ENCODE measurements at regions not wholly inside any gene's neighbourhood (a gene's known extent, or its start where the extent isn't known, plus 50 kb on each side); places are given as distances from the start of the nearest gene placed in this dataset.

DNA sequence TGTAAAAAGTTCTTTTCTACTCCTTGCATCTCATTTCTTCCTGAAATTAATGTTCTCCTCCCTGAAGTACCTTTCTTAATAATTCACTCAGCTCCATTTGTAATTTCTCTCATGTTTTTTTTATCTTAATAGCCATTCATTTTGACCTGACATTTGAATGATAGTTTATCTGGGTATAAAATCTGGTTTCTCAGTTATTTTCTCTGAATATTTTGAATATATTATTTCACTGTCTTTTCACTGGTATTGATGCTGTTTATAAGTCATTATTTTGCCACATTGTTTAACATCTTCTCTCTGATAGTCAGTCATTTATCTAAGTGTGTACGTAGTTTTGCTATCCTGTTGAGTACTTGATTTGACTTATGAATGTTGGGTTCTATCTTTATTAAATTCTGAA is 68.8 kb upstream of the ARHGAP18 start:
- H3K27ac ChIP-seq = no peak overlapping the region
- H3K4me3 ChIP-seq = no peak overlapping the region
- no peak for TF ChIP-seq Cebpa-rat (IDR thresholded peaks at IDR 0.05)
- H3K9me3 ChIP-seq (replicated peaks in 1 of 11) = peaks cover 18 to 27% (median 22%) of the 10 kb centered on the region in 11 experiments; a peak in 21 of 22 replicates
- H4K20me1 ChIP-seq = no peaks in the 10 kb centered on the region
- H3K9ac ChIP-seq = no peak overlapping the region
- H3K4me1 ChIP-seq = peaks cover 0 to 15% (median 0%) of the 10 kb centered on the region in 10 experiments; a peak in 4 of 20 replicates
- no peak overlapping the region for H3K4me2 ChIP-seq
- no peaks in the 10 kb centered on the region for H3K36me3 ChIP-seq
- H3K27me3 ChIP-seq = no peaks in the 10 kb centered on the region

DNA sequence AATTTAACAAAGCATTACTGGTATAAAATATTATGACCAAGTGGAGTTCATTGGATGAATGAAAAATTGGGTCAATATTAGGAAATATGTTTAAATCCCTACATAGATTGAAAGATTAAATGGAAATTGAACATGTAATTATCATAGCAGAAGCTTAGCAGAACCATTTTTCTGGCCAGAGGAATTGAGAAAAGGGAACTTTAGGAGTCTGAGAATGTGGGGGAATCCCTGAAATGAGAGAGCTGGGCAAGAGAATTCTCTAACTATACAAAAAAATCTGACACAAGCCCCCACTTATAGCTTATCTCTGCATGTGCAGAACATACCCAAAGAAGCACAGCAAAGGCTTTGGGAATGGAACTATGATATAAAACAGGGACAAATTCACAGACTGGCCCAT is 67.4 kb upstream of the ARHGAP18 start:
- Histone ChIP-seq H3K27me3 (no peaks in the 10 kb centered on the region), H3K9me3 (replicated peaks in 1 of 11) (peaks cover 18 to 27% (median 22%) of the 10 kb centered on the region in 11 experiments; a peak in 21 of 22 replicates), H3K4me3 (no peak overlapping the region), H3K27ac (no peak overlapping the region), H4K20me1 (no peaks in the 10 kb centered on the region), H3K4me1 (peaks cover 0 to 22% (median 0%) of the 10 kb centered on the region in 10 experiments; a peak in 4 of 20 replicates), H3K36me3 (no peaks in the 10 kb centered on the region), H3K9ac (no peak overlapping the region), H3K4me2 (peak overlapping the region in 1 of 11 experiments; percentile 47; a peak in 1 of 22 replicates)
- TF ChIP-seq Cebpa-rat (IDR thresholded peaks at IDR 0.05) = no peak

DNA sequence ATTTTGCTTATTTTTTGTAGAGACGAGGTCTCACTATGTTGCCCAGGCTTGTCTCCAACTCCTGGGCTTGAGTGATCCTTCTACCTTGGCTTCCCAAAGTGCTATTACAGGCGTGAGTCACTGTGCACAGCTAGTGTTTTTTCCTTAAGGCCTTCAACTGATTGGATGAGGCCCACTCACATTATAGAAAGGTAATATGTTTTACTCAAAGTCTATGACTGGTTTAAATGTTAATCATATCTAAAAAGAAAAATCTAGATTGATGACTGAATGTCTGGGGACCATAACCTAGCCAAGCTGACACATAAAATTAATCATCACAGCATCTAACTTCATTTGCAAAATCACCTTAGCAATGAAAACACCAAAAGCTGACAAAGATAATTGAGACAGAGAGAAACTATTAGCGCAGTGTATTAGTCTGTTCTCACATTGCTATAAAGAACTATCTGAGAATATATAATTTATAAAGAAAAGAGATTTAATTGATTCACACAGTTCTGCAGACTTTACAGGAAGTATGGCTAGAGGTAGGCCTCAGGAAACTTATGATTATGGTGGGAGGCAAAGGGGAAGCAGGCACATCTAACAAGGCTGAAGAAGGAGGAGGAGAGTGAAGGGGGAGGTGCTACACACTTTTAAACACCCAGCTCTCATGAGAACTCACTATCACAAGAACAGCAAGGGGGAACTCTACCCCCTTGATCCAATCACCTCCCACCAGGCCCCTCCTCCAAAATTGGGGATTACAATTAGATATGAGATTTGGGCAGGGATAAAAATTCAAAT is 66.8 kb upstream of the ARHGAP18 start:
- Histone ChIP-seq H3K4me2 (peak overlapping the region in 2 of 11 experiments; percentile 47 to 49; a peak in 4 of 22 replicates), H3K9ac (no peak overlapping the region), H3K4me1 (peaks cover 0 to 22% (median 0%) of the 10 kb centered on the region in 10 experiments; a peak in 4 of 20 replicates), H3K27ac (no peak overlapping the region), H3K36me3 (no peaks in the 10 kb centered on the region), H4K20me1 (no peaks in the 10 kb centered on the region), H3K9me3 (replicated peaks in 1 of 11) (peaks cover 18 to 27% (median 22%) of the 10 kb centered on the region in 11 experiments; a peak in 21 of 22 replicates), H3K27me3 (no peaks in the 10 kb centered on the region), H3K4me3 (no peak overlapping the region)
- no peak for TF ChIP-seq Cebpa-rat (IDR thresholded peaks at IDR 0.05)

DNA sequence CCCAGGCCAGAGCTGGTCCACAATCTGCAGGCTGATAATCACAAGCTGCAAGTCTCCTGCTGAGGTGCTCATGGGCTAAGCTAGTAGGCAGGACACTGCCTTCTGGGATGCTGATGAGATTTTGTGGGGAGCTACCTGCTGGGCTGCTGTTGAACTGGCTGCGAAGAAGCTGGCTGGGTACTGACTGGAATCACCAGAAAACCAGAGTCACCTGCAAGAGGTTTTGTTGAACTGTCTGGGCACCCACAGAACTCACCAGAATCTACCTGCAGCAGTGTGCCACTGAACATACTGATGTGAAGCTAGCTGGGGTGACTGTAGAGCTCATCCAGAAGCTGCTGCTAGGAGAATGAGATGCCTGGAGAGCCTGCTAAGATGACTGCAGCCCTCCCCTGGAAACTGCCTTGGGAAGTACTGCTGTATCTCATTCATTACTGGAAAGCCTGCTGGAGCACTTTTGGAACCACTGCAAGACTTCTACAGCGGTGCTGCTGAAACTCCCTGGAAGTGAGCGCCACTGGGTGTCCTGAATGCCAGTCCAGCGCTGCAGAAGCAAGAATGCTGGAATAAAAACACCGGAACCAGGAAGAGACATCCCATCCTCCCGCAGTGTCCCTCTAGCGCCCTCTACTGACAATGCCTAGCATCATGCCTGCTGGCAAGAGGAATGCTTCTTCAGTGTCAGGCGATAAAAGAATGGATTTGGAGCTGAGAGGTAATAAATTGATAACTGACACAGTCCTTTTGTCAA is 64.9 kb upstream of the ARHGAP18 start:
- Histone ChIP-seq H3K27me3 (no peaks in the 10 kb centered on the region), H3K27ac (no peak overlapping the region), H3K9ac (no peak overlapping the region), H3K4me3 (no peak overlapping the region), H3K9me3 (replicated peaks in 1 of 11) (peaks cover 17 to 25% (median 21%) of the 10 kb centered on the region in 11 experiments; a peak in 21 of 22 replicates), H4K20me1 (no peaks in the 10 kb centered on the region), H3K36me3 (no peaks in the 10 kb centered on the region), H3K4me1 (peaks cover 0 to 22% (median 0%) of the 10 kb centered on the region in 10 experiments; a peak in 4 of 20 replicates), H3K4me2 (no peak overlapping the region)
- TF ChIP-seq Cebpa-rat (IDR thresholded peaks at IDR 0.05) = no peak

DNA sequence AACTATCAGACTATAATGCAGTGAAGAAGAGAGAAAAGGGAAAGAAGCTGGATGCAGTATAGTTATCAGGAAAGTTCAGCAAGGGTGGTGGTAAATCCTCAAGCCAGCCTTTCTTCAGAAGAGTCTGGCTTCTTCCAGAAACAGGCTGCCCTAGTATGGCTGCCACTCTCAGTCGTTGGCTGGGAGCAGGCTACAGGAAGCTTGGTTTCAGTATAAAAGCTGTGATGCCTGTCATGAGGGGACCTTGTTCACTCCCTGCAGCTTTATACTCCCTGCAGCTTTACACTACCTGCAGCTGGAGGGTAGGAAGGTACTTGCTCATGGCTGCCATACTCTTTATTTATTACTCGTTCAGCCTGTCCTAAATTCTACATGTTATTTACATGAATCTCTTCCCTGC is 63.3 kb upstream of the ARHGAP18 start:
- H3K27me3 ChIP-seq = peaks cover 2 to 7% (median 4%) of the 10 kb centered on the region in 11 experiments; a peak in 16 of 22 replicates
- no peaks in the 10 kb centered on the region for H4K20me1 ChIP-seq
- H3K4me1 ChIP-seq = peaks cover 0 to 22% (median 0%) of the 10 kb centered on the region in 10 experiments; a peak in 4 of 20 replicates
- no peak overlapping the region for H3K4me3 ChIP-seq
- no peak for TF ChIP-seq Cebpa-rat (IDR thresholded peaks at IDR 0.05)
- H3K36me3 ChIP-seq = no peaks in the 10 kb centered on the region
- no peak overlapping the region for H3K27ac ChIP-seq
- no peak overlapping the region for H3K9ac ChIP-seq
- peaks cover 3 to 11% (median 9%) of the 10 kb centered on the region in 11 experiments; a peak in 20 of 22 replicates for H3K9me3 ChIP-seq (replicated peaks in 1 of 11)
- no peak overlapping the region; a peak in 2 of 22 replicates for H3K4me2 ChIP-seq

DNA sequence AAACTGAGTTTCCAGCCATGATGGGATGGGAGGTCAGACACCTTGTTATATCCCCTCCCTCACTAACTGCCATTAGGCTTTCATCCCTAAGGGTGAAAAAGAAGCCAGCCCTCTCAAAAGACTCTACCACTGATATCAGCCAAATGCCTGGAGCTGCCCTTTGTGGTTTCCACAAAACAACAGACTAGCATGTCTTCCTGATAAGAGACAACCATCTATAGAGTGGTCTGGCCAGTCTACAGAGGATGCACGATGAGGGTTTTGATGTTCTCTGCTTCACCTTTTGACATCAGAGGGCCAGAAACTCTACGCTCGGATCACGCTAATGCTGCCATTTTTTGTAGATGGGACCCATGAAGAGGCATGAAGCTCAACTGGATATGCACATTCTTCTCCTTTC is 61.7 kb upstream of the ARHGAP18 start:
- Histone ChIP-seq H3K36me3 (no peaks in the 10 kb centered on the region), H3K27me3 (peaks cover 18 to 23% (median 20%) of the 10 kb centered on the region in 11 experiments), H3K4me1 (peaks cover 9 to 13% (median 12%) of the 10 kb centered on the region in 10 experiments; a peak in 19 of 20 replicates), H3K4me2 (no peak overlapping the region), H3K27ac (no peak overlapping the region), H4K20me1 (no peaks in the 10 kb centered on the region), H3K9ac (no peak overlapping the region), H3K9me3 (replicated peaks in 1 of 11) (no peaks in the 10 kb centered on the region; a peak in 1 of 22 replicates), H3K4me3 (no peak overlapping the region)
- no peak for TF ChIP-seq Cebpa-rat (IDR thresholded peaks at IDR 0.05)

DNA sequence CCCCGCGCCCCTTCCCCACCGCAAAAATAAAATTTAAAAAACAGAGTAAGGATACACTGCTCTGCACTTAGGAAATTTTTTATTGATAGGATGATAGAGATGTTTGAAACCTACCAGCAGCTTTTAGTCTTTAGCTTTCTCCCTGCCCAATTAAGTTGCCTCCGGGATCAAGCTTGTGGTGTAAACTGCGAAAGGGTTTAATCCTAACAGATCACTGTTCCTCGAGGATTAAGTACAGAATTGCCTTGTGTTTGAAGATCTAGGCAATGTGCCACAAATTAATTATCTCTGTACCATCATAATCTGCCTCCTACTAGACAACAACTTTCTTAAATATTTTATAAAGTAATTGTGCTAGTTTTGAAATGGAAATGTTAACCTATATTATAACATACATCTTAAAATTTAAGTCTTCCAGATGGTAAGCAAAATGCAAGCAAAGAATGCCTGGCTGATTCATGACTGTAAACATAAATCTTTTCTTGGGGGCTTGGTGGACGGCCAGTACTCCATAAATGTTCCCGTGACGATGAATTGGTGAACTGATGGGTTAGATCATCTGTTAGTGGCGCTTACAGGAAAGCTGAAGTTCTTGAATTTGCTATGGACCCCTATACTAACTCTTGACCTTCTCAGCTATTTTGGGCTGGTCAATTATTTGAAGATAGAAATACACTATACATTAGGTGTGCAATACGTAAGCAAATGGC is 58.0 kb upstream of the ARHGAP18 start:
- Histone ChIP-seq H3K9me3 (replicated peaks in 1 of 11) (no peaks in the 10 kb centered on the region), H4K20me1 (no peaks in the 10 kb centered on the region), H3K9ac (no peak overlapping the region; a peak in 1 of 22 replicates), H3K27ac (no peak overlapping the region), H3K4me3 (peak overlapping the region; percentile 41 to 65 (median 56); a peak in 14 of 20 replicates), H3K4me1 (peaks cover 11 to 26% (median 16%) of the 10 kb centered on the region in 10 experiments), H3K4me2 (peak overlapping the region; percentile 82 to 96 (median 89)), H3K27me3 (peaks cover 22 to 31% (median 27%) of the 10 kb centered on the region in 11 experiments), H3K36me3 (no peaks in the 10 kb centered on the region)
- no peak for TF ChIP-seq Cebpa-rat (IDR thresholded peaks at IDR 0.05)

DNA sequence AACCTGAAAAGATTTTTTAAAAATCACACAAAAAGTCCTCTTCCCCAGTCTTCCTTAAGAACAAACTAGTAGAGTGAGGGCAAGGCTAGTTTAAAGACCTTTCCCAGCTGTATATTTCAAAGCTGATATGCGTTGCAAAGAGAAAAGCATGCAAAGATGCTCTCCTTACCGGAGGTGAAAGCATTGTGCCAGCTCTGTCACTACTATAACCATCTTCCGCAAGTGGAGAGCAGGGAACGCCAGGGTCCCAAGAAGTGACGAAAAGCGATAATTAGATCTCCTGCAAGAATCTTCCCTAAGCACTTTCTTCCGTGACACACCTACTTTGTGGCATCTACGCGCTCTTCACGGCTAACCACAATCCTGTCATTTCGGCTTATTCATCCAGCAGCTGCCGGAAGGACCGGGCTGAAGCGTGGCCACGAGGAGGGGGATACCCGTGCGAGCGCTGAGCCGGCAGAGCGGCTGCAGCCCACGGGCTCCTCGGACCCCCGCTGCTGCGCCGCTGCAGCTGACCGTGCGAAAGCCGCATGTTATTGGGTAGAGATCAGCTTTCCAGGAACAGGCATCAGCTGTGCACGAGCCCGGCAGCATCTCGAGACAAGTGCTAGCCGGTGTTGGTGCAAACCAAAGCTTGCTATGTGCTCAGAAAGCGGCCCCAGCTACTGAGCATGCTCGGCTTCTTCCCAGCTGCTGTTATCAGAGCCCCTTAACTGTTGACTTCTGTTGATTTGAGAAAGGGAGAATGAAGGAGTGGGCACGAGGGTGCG is 57.2 kb upstream of the ARHGAP18 start:
- H3K4me1 ChIP-seq = peaks cover 11 to 26% (median 16%) of the 10 kb centered on the region in 10 experiments
- peak overlapping the region; percentile 41 to 65 (median 56) for H3K4me3 ChIP-seq
- H3K27me3 ChIP-seq = peaks cover 22 to 31% (median 27%) of the 10 kb centered on the region in 11 experiments
- TF ChIP-seq Cebpa-rat (IDR thresholded peaks at IDR 0.05) = no peak
- no peak overlapping the region for H3K27ac ChIP-seq
- H3K9ac ChIP-seq = peak overlapping the region in 4 of 11 experiments; percentile 15 to 41 (median 36); a peak in 5 of 22 replicates
- no peaks in the 10 kb centered on the region for H4K20me1 ChIP-seq
- H3K9me3 ChIP-seq (replicated peaks in 1 of 11) = no peaks in the 10 kb centered on the region
- H3K36me3 ChIP-seq = no peaks in the 10 kb centered on the region
- H3K4me2 ChIP-seq = peak overlapping the region; percentile 82 to 96 (median 89)

Measured in BLaER1 treated with 17β-estradiol and CSF1 and Interleukin-3, amounts not matched to agents 10 nM and 100 nM (cell line).